Gastroesophageal sphincter (tissue), 3 donors: ENCODE measurements at regions not wholly inside any gene's neighbourhood (a gene's known extent, or its start where the extent isn't known, plus 50 kb on each side); places are given as distances from the start of the nearest gene placed in this dataset.

Experiments used
- EP300 ChIP-seq: sonication (generic); formaldehyde crosslinking; IDR thresholded peaks from one replicate; pipeline ENCODE4 v1.6.1; 2017; ENCODE audit warnings: antibody characterized with exemption, mild to moderate bottlenecking
- POLR2A ChIP-seq, 2 donors: fragments of 450-650 bp; IDR thresholded peaks; one replicate each; pipeline ENCODE4 v1.6.1; 2017; ENCODE audit warnings: antibody characterized with exemption in 2 of 2, mild to moderate bottlenecking in 2 of 2, moderate library complexity in 1 of 2
- POLR2AphosphoS5 ChIP-seq: sonication (generic); formaldehyde crosslinking; IDR thresholded peaks from one replicate; pipeline ENCODE4 v1.6.1; 2017; ENCODE audit warnings: antibody characterized with exemption
- TF ChIP-seq, protein P1 (sequence below), 4 experiments: fragments of 200-600 bp in 2 of 4; fragments of 450-650 bp in 2 of 4; sonication (generic) in 1 of 4; IDR thresholded peaks; one replicate each; pipeline ENCODE4 v1.5.1; 2017 to 2019; ENCODE audit warnings: antibody characterized with exemption in 4 of 4, mild to moderate bottlenecking in 2 of 4, moderate library complexity in 2 of 4

DNA sequence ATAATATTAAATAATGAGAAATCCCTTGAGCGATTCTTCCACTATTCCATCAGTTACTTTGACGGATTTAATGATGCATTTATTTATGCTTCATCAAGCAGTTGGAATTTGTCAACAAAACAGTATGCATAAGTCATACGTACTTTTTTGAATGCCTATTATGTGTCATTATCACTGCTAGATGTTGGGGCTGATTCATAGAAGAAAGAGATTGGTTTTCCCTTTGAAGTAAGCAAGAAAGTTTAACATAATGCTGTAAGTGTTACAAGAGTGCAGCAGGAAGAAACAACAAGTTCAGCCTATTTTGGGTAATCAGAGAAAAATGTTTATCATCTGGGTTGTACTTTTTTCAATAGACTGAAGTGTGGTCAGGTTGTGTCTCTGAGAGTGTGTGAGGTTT is 121.2 kb upstream of the RANBP3L start:
- TF ChIP-seq, protein P1, sequence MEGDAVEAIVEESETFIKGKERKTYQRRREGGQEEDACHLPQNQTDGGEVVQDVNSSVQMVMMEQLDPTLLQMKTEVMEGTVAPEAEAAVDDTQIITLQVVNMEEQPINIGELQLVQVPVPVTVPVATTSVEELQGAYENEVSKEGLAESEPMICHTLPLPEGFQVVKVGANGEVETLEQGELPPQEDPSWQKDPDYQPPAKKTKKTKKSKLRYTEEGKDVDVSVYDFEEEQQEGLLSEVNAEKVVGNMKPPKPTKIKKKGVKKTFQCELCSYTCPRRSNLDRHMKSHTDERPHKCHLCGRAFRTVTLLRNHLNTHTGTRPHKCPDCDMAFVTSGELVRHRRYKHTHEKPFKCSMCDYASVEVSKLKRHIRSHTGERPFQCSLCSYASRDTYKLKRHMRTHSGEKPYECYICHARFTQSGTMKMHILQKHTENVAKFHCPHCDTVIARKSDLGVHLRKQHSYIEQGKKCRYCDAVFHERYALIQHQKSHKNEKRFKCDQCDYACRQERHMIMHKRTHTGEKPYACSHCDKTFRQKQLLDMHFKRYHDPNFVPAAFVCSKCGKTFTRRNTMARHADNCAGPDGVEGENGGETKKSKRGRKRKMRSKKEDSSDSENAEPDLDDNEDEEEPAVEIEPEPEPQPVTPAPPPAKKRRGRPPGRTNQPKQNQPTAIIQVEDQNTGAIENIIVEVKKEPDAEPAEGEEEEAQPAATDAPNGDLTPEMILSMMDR (IDR thresholded peaks at IDR 0.05), result no peak
- TF ChIP-seq POLR2A (IDR thresholded peaks at IDR 0.05) (no peak), EP300 (no peak), POLR2AphosphoS5 (no peak)
